ENCODE measurements at regions not wholly inside any gene's neighbourhood (a gene's known extent, or its start where the extent isn't known, plus 50 kb on each side); places are given as distances from the start of the nearest gene placed in this dataset.

DNA sequence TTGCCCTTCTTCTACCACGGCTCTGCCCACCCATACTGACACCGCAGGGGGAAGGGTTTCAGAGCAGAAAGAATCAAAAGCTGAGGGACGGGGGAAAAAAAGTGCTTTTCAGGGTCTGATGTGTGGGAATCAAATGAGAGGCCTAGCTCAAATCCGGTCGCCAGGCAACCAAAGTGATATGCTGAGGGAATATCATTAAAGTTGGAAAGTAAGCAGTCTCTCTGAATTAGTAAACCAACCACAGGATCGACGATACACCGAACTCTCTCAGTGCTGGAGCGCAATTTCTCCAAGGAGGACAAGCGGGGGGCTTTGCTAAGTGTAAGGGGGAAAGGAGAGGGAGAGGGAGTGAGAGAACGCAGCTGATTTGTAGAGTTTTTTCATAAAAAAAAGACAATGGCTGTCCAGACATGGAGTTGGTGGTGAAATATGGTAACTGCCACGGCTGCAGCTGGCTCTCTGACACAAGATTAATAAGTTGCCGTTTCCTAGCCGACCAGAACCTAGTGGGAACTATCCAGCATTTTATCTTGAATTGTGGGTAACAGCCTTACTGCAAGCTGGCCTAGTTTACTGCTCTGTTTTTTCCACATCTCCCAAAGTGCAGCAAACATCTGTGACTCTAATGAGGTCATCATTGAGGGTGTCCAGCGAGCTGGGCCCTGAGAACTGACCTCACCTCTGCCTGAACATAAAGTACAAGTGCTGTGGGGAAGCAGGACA lies 530.2 kb downstream of the SOX2 start:
- TF ChIP-seq, protein P1, sequence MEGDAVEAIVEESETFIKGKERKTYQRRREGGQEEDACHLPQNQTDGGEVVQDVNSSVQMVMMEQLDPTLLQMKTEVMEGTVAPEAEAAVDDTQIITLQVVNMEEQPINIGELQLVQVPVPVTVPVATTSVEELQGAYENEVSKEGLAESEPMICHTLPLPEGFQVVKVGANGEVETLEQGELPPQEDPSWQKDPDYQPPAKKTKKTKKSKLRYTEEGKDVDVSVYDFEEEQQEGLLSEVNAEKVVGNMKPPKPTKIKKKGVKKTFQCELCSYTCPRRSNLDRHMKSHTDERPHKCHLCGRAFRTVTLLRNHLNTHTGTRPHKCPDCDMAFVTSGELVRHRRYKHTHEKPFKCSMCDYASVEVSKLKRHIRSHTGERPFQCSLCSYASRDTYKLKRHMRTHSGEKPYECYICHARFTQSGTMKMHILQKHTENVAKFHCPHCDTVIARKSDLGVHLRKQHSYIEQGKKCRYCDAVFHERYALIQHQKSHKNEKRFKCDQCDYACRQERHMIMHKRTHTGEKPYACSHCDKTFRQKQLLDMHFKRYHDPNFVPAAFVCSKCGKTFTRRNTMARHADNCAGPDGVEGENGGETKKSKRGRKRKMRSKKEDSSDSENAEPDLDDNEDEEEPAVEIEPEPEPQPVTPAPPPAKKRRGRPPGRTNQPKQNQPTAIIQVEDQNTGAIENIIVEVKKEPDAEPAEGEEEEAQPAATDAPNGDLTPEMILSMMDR (IDR thresholded peaks at IDR 0.05; ENCODE audit: low read depth, low read length, poor library complexity, severe bottlenecking): no peak
- no peak for TF ChIP-seq EZH2phosphoT487 (IDR thresholded peaks at IDR 0.05; ENCODE audit: borderline replicate concordance, low read length)
